HG03175 (cell line): ENCODE measurements at regions not wholly inside any gene's neighbourhood (a gene's known extent, or its start where the extent isn't known, plus 50 kb on each side); places are given as distances from the start of the nearest gene placed in this dataset.
"Not testable (repeated sequence)": the region's sequence is repeated elsewhere in the genome, so short reads cannot be mapped to it uniquely, and the experiment has no call there.

Experiments
- ATAC-seq: cut with Tn5 transposase; IDR thresholded peaks from one replicate; pipeline ENCODE4 v1.9.1; 2021; ENCODE audit warnings: mild to moderate bottlenecking, moderate library complexity; ENCODE audit not compliant: unreplicated experiment

DNA sequence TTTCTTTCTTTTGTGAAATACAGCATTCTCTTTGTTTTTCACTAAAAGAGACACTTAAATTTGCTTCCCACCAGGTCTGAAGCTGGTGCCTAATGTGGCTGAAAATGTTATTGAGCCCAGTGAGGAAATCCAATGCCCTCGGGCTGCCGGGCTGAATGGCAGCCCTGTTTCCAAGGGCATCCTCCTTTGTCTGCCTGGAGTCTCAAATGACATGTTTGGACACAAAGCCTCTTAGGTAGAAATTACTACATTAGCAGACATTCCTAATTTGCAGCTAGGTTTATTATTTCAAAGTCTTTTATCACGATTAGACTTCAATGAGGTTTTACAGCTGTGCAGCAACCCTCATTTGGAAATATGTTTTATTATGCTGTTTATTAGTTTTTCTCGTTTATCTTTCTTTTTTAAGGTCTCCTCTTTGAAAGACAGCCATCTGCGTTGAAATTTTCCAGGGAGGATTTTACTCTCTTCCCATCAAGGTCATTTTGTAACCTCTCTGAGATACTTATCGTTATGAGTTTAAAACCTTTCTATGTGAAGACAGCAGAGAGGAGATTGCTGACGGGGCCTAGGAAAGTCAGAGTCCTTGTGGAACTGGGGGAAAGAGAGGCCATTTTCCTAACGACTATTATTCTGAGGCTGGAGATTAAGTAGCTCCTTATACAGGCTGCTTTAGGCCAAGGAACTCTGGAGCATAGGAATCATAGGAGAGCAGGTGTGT lies 59.0 kb upstream of the ZNF532 start:
- ATAC-seq, result no peak

DNA sequence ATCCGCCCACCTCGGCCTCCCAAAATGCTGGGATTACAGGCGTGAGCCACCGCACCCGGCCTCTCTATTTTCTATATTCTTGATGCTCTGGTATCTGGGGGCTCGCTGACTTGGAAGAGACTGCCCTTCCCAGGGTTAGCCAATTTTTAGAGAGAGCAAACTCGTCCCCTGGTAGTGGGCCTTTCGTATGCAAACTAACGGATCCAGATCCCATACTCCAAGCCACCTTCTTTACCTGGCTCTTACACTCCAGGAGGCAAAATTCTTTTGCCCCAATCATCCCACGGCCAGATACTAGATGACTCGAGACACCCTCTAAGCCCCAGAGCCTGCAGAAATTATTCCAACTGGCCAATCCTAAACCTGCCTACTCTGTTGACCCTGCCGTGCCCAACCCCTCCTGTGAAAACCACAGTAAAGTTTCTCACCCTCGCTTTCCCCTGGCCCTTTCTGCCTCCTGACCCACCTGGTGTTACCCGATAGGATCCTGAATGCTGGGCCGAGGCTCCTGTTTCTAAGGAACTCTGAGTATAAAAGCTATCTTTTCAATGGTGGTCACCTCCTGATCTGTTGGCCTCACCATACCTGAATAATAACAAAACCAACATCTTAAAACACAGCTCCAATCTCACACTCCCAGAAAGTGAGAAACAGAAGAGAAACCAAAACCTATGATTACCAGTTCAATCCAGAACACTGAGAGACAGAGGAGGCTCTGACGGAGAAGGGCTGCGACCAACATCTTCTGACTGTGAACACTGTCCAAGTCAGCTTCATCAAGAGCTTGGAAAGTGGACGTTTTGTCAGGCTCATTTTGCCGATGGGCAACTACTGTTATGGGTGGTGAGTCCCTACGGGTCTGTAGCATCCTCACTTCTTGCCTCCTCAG lies 57.6 kb upstream of the ZNF532 start:
- peak; percentile 98 for ATAC-seq

DNA sequence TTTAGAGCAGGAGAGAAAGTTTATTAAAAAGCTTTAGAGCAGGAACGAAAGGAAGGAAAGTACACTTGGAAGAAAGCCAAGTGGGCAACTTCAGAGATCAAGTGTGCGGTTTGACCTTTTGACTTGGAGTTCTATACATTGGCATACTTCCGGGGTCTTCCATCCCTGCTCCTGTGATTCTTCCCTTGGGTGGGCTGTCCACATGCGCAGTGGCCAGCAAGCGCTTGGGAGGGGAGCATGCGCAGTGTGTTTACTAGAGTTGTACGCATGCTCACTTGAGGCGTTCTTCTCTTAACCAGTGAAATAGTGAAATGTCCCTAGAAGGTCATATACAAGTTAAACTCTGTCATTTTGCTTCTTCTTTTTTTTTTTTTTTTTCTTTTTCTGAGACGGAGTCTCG lies 56.9 kb upstream of the ZNF532 start:
- no peak for ATAC-seq

DNA sequence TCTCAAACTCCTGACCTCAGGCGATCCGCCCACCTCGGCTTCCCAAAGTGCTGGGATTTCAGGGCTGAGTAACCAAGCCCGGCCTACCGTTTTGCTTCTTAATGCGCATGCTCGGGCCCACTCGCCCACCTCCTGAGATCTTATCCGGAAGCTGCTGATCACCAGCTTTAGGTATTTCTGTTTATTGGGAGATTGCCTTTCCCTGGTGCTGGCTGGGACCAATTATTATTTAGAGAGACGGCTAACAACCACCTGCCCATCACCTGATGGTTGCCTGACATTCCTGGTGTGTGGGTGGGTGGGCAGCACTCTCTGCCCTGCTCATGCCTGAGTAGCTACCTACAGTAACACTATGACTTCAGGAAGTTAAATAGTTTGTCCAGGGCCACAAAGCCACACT lies 56.3 kb upstream of the ZNF532 start:
- ATAC-seq, result no peak

DNA sequence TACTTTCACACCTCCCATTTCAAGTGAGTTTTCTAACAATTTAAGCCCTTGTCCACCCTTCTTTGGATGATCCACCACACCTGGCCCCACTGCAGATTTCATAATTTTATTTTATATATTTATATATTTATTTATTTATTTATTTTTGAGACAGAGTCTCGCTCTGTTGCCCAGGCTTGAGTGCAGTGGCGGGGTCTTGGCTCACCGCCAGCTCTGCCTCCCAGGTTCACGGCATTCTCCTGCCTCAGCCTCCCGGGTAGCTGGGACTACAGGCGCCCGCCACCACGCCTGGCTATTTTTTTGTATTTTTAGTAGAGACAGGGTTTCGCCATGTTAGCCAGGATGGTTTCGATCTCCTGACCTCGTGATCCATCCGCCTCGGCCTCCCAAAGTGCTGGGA lies 52.8 kb upstream of the ZNF532 start:
- ATAC-seq, result not testable (repeated sequence)

DNA sequence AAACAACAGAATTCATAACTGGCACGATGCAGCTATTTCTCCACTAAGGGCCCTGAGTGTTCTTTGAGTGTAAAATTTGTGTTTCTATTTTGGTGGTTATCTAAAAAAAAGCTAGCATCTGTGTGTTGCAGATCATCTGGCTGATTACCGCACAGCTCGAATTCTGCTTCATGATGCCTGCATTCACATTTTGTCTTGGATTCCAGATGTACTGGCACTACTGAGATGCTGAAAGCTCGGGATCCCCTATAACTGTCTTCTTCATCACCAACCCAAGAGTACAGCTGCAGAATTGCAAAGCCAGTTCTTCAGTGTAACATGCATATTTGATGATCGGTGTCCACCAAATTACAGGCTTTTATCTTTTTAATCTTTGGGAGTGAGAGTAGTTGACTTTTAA lies 51.6 kb upstream of the ZNF532 start:
- no peak for ATAC-seq

DNA sequence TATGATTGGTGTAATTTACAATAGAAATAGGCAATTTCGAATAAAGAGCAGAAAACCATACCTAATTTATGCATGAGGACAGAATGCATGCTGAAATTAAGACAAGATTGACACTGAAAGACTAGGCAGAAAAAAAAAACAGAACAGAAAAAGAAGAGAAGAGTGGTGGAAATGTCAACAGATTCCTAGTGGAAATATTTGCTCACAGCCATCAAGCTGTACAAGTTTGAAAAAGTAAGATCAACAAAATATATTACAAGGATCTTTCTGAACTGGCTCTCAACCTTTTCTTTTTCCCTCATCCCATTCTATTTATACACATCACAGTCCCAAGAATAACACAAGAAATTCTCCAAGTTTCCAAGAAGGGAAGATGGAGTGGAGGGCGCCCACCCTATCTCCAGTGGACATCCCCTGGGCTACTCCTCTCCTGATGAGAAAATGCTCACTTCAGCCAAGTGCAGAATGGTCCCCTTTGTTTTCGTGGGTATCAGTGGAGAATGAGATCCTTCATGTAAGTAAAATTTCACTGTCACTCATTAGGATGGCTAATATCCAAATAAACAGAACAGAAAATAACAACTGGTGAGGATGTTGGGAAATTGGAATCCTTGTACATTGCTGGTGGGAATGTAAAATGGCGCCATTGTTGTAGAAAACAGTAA lies 51.0 kb upstream of the ZNF532 start:
- ATAC-seq, result no peak

DNA sequence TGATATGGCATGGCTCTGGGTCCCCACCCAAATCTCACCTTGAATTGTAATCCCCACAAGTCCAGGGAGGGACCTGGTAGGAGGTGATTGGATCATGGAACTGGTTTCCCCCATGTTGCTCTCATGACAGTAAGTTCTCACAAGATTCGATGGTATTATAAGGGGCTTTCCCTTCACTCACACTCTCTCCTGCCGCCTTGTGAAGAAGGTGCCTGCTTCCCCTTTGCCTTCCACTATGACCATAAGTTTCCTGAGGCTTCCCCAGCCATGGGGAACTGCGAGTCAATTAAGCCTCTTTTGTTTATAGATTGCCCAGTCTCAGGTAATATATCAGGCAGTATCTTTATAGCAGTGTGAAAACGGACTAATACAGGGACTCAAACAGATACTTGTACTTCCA lies 50.4 kb upstream of the ZNF532 start:
- no peak for ATAC-seq
